ENCODE measurements at regions not wholly inside any gene's neighbourhood (a gene's known extent, or its start where the extent isn't known, plus 50 kb on each side); places are given as distances from the start of the nearest gene placed in this dataset.

DNA sequence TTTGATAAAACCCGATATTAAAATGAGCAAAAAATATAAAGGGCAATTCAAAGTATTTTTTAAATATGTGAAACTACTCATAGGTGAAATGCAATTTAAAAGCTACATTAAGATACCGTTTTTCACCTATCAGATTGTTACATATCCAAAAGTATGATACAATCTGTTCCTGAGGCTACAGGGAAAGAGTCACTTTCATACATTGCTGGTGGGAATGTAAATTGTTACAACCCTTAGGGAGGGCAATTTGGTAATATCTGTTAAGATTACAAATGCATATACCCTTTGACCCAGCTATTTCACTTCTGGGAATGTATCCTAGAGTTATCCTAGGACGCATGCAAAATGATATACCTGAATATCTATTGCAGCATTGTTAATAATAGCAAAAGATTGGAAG lies 132.1 kb downstream of the BLID start:
- TF ChIP-seq POLR2A (IDR thresholded peaks at IDR 0.05), result no peak
- TF ChIP-seq, protein P1, sequence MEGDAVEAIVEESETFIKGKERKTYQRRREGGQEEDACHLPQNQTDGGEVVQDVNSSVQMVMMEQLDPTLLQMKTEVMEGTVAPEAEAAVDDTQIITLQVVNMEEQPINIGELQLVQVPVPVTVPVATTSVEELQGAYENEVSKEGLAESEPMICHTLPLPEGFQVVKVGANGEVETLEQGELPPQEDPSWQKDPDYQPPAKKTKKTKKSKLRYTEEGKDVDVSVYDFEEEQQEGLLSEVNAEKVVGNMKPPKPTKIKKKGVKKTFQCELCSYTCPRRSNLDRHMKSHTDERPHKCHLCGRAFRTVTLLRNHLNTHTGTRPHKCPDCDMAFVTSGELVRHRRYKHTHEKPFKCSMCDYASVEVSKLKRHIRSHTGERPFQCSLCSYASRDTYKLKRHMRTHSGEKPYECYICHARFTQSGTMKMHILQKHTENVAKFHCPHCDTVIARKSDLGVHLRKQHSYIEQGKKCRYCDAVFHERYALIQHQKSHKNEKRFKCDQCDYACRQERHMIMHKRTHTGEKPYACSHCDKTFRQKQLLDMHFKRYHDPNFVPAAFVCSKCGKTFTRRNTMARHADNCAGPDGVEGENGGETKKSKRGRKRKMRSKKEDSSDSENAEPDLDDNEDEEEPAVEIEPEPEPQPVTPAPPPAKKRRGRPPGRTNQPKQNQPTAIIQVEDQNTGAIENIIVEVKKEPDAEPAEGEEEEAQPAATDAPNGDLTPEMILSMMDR (IDR thresholded peaks at IDR 0.05), result no peak

All from breast epithelium (tissue), 3 donors.